Esophagus muscularis mucosa (tissue), 4 donors: ENCODE measurements at regions not wholly inside any gene's neighbourhood (a gene's known extent, or its start where the extent isn't known, plus 50 kb on each side); places are given as distances from the start of the nearest gene placed in this dataset.

ENCODE experiments used
- DNase-seq: peaks from one replicate; pipeline ENCODE4 v3.0.0-alpha.2; 2017; ENCODE audit errors: extremely low spot score
- H3K27ac ChIP-seq, 4 donors: fragments of 200-600 bp; sonication (generic); replicated peaks in 1 of 4; 1 replicate in 3 of 4; 2 replicates in 1 of 4; pipeline ENCODE4 v1.5.1; 2016 to 2019; ENCODE audit warnings: mild to moderate bottlenecking in 1 of 4
- H3K27me3 ChIP-seq, 4 donors: fragments of 200-600 bp; sonication (generic); one replicate each; pipeline versions ENCODE4 v1.5.1 to v1.6.0; 2016 to 2019
- H3K36me3 ChIP-seq, 4 donors: fragments of 200-600 bp; sonication (generic); one replicate each; pipeline ENCODE4 v1.5.1; 2016 to 2019
- H3K4me1 ChIP-seq, 4 donors: fragments of 200-600 bp; sonication (generic); one replicate each; pipeline ENCODE4 v1.5.1; 2016 to 2019
- H3K4me3 ChIP-seq, 4 donors: fragments of 200-600 bp; sonication (generic); 1 replicate in 2 of 4; 2 replicates in 2 of 4; pipeline ENCODE4 v1.5.1; 2016 to 2019; ENCODE audit warnings: mild to moderate bottlenecking in 4 of 4, moderate library complexity in 1 of 4
- H3K9me3 ChIP-seq, 4 donors: fragments of 200-600 bp; sonication (generic); 1 replicate in 3 of 4; 2 replicates in 1 of 4; pipeline ENCODE4 v1.5.1; 2016 to 2019
- CTCF ChIP-seq, 3 experiments: fragments of 200-600 bp in 2 of 3; fragments of 450-650 bp in 1 of 3; sonication (generic) in 2 of 3; IDR thresholded peaks; one replicate each; pipeline ENCODE4 v1.5.1; 2017 to 2019; ENCODE audit warnings: antibody characterized with exemption in 3 of 3, mild to moderate bottlenecking in 2 of 3, moderate library complexity in 1 of 3
- EP300 ChIP-seq: sonication (generic); formaldehyde crosslinking; IDR thresholded peaks from one replicate; pipeline ENCODE4 v1.6.1; 2017; ENCODE audit warnings: antibody characterized with exemption
- POLR2A ChIP-seq: fragments of 450-650 bp; IDR thresholded peaks from one replicate; pipeline ENCODE4 v1.6.1; 2017; ENCODE audit warnings: antibody characterized with exemption, moderate library complexity, mild to moderate bottlenecking, low read depth
- POLR2AphosphoS5 ChIP-seq, 2 donors: sonication (generic); formaldehyde crosslinking; IDR thresholded peaks; one replicate each; pipeline ENCODE4 v1.6.1; 2017; ENCODE audit warnings: antibody characterized with exemption in 2 of 2
- WGBS: methylation state at CpG from one replicate; pipeline ENCODE4 v1.1.5; 2018; 5-methylcytosine and 5-hydroxymethylcytosine counted together
- intact Hi-C: fragments of 100-400 bp; cut with DNase I; formaldehyde crosslinking; loops from one replicate; pipeline ENCODE4 v1.15.1; 2023

- no peak for DNase-seq
- intact Hi-C loops: no loop called here
- H3K4me1 ChIP-seq: peaks cover 0 to 7% (median 6%) of the 10 kb centered on the region in 4 donors
- no peaks in the 10 kb centered on the region for H3K36me3 ChIP-seq
- WGBS: 65% methylated on average over 2 of the region's 2 CpGs
- no peaks in the 10 kb centered on the region for H3K9me3 ChIP-seq
- no peak overlapping the region for H3K27ac ChIP-seq
- no peak for TF ChIP-seq EP300
- no peak for TF ChIP-seq POLR2A
- no peak for TF ChIP-seq CTCF (IDR thresholded peaks at IDR 0.05)
- TF ChIP-seq POLR2AphosphoS5 (IDR thresholded peaks at IDR 0.05): no peak
- H3K27me3 ChIP-seq: peaks cover 0 to 86% (median 14%) of the 10 kb centered on the region in 4 donors
- H3K4me3 ChIP-seq: no peak overlapping the region
Observed at GRCh38 chr19:30233375-30233774, 138.8 kb upstream of the ZNF536 start.

- no peak overlapping the region for H3K27ac ChIP-seq
- TF ChIP-seq CTCF (IDR thresholded peaks at IDR 0.05): no peak
- no peak for TF ChIP-seq POLR2A
- no peak for TF ChIP-seq POLR2AphosphoS5 (IDR thresholded peaks at IDR 0.05)
- no peak for TF ChIP-seq EP300
- peaks cover 0 to 86% (median 3%) of the 10 kb centered on the region in 4 donors for H3K27me3 ChIP-seq
- no peaks in the 10 kb centered on the region for H3K4me1 ChIP-seq
- H3K4me3 ChIP-seq: no peak overlapping the region
- WGBS: 19% methylated on average over 10 of the region's 10 CpGs
- no peaks in the 10 kb centered on the region for H3K9me3 ChIP-seq
- DNase-seq: no peak
- no peaks in the 10 kb centered on the region for H3K36me3 ChIP-seq
- intact Hi-C loops: no loop called here
Observed at GRCh38 chr19:30235946-30236345, 136.2 kb upstream of the ZNF536 start.

GRCh38 chr19:30236587-30236986 is 135.6 kb upstream of the ZNF536 start:
- no peak for DNase-seq
- no peak overlapping the region for H3K27ac ChIP-seq
- peaks cover 0 to 86% (median 3%) of the 10 kb centered on the region in 4 donors for H3K27me3 ChIP-seq
- intact Hi-C loops: no loop called here
- H3K36me3 ChIP-seq: no peaks in the 10 kb centered on the region
- 85% methylated on average over 4 of the region's 4 CpGs for WGBS
- H3K4me1 ChIP-seq: no peaks in the 10 kb centered on the region
- TF ChIP-seq POLR2AphosphoS5 (IDR thresholded peaks at IDR 0.05) (no peak), POLR2A (no peak), CTCF (IDR thresholded peaks at IDR 0.05) (no peak), EP300 (no peak)
- H3K4me3 ChIP-seq: no peak overlapping the region
- no peaks in the 10 kb centered on the region for H3K9me3 ChIP-seq

GRCh38 chr19:30237140-30237539 is 135.0 kb upstream of the ZNF536 start:
- intact Hi-C loops: no loop called here

More at GRCh38 chr19:30237140-30237539, 135.0 kb upstream of the ZNF536 start:
- TF ChIP-seq POLR2A (no peak), POLR2AphosphoS5 (IDR thresholded peaks at IDR 0.05) (no peak), EP300 (no peak), CTCF (IDR thresholded peaks at IDR 0.05) (no peak)
- no peaks in the 10 kb centered on the region for H3K4me1 ChIP-seq
- DNase-seq: no peak
- H3K27me3 ChIP-seq: peaks cover 0 to 86% (median 3%) of the 10 kb centered on the region in 4 donors
- H3K36me3 ChIP-seq: no peaks in the 10 kb centered on the region
- no peaks in the 10 kb centered on the region for H3K9me3 ChIP-seq
- no peak overlapping the region for H3K27ac ChIP-seq
- H3K4me3 ChIP-seq: no peak overlapping the region
- 73% methylated on average over 5 of the region's 5 CpGs for WGBS
